Loucy (cell line): ENCODE measurements at regions not wholly inside any gene's neighbourhood (a gene's known extent, or its start where the extent isn't known, plus 50 kb on each side); places are given as distances from the start of the nearest gene placed in this dataset.

ENCODE experiments used
- EZH2phosphoT487 ChIP-seq: fragments of 200-600 bp; IDR thresholded peaks from 2 replicates; pipeline ENCODE4 v1.6.1; 2018; ENCODE audit warnings: antibody characterized with exemption, mild to moderate bottlenecking, moderate library complexity, borderline replicate concordance
- TF ChIP-seq, protein P1 (sequence below): fragments of 200-600 bp; sonication (generic); conservative IDR thresholded peaks from 2 replicates; pipeline ENCODE4 v1.5.1; 2014; ENCODE audit warnings: mild to moderate bottlenecking, antibody characterized with exemption, low read length

DNA sequence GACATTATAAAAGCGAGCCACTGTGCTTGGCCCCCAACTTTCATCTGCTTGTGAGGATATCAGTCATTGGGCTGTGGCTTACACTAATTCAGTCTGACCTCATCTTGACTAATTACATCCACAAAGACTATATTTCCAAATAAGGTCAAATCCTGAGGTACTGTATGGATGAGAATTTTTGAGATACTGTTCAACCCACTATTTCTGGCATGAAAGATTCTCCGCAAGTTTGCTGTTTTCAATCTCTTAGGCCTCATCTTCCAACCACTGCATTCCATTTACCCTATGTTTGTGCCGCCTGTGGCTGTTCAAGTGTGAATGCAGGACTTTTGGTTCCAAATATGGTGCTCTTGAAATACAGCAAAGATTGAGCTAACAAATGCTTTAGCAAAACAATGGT is 400.9 kb upstream of the SGCD start:
- TF ChIP-seq, protein P1, sequence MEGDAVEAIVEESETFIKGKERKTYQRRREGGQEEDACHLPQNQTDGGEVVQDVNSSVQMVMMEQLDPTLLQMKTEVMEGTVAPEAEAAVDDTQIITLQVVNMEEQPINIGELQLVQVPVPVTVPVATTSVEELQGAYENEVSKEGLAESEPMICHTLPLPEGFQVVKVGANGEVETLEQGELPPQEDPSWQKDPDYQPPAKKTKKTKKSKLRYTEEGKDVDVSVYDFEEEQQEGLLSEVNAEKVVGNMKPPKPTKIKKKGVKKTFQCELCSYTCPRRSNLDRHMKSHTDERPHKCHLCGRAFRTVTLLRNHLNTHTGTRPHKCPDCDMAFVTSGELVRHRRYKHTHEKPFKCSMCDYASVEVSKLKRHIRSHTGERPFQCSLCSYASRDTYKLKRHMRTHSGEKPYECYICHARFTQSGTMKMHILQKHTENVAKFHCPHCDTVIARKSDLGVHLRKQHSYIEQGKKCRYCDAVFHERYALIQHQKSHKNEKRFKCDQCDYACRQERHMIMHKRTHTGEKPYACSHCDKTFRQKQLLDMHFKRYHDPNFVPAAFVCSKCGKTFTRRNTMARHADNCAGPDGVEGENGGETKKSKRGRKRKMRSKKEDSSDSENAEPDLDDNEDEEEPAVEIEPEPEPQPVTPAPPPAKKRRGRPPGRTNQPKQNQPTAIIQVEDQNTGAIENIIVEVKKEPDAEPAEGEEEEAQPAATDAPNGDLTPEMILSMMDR: no peak
- no peak for TF ChIP-seq EZH2phosphoT487
